NCI-H1092 (cell line): ENCODE measurements at regions not wholly inside any gene's neighbourhood (a gene's known extent, or its start where the extent isn't known, plus 50 kb on each side); places are given as distances from the start of the nearest gene placed in this dataset.
"Not testable (repeated sequence)": the region's sequence is repeated elsewhere in the genome, so short reads cannot be mapped to it uniquely, and the experiment has no call there.

Experiments used
- DNase-seq: peaks from one replicate; lab custom pipeline; 2025; lab: John Stamatoyannopoulos, UW

DNA sequence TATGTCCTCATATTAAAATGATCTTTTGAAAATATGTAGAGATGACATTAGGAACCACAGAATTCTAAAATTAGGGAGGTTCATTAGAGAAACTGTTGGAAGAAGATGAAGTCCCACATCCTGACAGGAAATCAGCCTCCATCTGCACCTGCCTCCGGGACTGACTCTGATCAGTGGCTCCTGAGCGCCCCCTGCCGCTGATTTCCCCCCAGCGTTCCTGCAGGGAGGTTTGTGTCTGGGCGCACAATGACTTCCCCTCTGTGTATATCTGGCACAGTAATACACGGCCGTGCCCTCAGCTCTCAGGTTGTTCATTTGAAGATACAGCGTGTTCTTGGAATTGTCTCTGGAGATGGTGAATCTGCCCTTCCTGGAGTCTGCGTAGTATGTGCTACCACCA lies 883.8 kb downstream of the TMEM121 start:
- DNase-seq: not testable (repeated sequence)

DNA sequence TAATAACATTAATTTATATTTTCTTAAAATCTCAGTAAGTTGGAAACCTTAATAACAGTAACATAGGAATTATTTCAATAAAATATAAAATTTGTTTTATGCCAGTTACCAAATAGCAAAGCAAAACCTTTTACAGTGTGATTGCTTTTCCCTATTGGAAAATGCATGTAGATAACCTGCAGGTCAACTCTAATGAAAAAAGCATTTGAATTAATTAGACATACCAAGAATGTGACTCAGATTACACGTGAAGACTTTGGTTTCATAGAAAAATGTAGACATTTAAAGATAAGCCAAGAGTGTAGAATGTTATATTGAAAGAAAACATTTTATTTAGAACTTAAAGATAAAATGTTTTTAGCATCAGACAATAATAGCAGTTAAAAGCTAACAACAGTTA lies 888.1 kb downstream of the TMEM121 start:
- no peak for DNase-seq

DNA sequence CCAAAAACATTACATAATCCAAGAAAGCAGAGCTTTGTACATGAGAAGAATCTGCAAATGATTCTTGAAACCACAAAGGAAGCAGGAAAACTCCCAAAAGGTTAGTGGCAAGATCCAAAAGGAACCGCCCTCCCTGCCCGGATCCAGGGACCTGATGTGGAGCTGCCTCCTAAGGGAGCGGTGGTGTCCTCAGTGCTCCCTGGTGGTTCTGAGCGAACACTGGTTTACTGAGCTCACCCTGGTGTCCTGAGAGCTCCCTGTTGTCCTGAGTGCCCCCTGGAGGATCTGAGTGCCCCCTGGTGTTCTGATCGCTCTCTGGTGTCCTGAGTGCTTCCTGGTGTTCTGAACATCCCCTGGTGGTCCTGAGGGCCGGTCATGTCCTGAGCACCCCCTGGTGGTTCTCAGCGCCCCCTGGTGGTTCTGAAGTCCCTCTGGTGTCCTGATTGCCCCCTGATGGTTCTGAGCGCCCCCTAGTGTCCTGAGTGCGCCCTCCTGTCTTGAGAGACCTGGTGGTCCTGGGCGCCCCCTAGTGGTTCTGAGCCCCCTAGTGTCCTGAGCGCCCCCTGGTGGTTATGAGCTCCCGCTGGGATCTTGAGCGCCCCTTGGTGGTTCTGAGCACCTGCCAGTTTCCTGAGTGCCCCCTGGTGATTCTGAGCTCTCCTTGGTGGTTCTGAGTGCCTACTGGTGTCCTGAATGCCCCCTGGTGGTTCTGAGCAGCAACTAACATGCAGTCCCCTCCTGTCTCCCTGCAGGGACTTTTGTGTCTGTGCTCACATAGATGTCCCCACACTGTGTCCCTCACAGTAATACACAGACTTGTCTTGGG lies 891.1 kb downstream of the TMEM121 start:
- DNase-seq: no peak

DNA sequence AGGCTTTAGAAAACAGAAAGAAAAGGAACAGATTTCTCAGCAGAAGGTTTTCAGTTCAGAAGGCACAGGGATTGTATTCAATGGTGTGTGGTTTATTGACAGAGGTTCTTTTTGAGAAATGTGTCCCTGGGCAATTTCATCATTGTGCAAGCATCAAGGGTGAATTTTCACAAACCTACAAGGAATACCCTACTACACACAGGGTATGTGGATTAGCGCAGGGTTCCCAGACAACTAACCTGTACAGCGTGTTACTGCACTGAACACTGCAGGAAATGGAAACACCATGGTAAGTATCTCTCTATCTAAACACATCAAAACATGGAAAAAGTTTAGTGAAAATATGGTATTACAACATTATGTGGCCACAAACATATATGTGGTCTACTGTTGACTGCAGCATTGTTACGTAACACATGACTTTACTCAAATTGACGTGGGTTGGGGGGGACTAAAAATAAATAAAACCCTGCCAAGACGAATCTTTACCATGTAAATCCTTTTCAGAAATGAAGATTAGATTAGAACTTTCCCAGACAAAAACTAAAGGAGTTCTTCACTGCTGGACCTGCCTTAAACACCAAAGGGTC lies 893.1 kb downstream of the TMEM121 start:
- DNase-seq: no peak

DNA sequence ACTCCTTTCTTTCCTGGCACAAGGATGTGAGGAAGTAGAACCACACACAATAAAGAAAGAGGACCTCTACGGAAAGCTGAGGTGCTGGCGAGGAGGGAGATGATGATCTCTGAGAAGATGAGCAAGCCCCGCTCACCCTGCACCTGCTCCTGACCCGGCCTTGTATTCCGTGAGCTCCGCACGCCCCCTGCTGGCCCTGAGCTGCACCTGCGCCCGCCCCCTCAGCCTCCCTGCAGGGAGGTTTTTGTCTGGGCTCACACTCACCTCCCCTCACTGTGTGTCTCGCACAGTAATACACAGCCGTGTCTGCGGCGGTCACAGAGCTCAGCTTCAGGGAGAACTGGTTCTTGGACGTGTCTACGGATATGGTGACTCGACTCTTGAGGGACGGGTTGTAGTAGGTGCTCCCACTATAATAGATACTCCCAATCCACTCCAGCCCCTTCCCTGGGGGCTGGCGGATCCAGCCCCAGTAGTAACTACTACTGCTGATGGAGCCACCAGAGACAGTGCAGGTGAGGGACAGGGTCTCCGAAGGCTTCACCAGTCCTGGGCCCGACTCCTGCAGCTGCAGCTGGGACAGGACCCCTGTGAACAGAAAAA lies 895.1 kb downstream of the TMEM121 start:
- DNase-seq: not testable (repeated sequence)

DNA sequence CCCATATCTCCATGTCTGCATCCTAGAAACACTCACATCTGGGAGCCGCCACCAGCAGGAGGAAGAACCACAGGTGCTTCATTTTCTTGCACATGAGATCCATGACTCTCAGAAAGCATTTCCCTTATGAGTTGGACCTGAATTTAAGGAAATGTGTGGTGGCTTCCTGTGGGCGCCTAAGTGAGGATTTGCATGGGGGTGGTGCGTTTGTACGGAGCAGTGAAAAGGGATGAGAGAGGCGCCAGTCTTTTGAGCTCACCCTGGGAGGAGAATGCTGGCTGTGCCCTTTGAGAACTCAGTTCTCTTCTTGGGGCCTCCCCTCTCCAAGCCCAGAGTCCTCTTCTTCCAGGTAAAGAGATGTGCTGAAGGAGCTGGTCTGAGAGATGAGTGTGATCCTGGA lies 895.7 kb downstream of the TMEM121 start:
- DNase-seq: no peak

DNA sequence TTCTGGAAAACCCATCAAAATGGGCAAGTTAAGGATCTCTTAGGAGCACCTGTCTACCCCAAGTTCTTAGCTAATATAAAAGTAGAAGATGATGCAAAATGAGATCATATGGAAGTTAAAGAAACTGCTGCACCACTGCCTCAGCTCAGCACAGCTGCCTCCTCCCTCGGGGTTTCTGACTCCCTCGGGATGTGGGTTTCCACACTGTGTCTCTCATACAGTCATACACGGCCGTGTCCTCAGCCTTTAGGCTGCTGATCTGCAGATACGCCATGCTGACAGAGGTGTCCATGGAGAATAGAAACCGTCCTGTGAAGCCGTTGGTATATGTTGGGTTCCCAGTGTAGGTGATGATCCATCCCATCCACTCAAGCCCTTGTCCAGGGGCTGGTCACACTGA lies 898.8 kb downstream of the TMEM121 start:
- not testable (repeated sequence) for DNase-seq

DNA sequence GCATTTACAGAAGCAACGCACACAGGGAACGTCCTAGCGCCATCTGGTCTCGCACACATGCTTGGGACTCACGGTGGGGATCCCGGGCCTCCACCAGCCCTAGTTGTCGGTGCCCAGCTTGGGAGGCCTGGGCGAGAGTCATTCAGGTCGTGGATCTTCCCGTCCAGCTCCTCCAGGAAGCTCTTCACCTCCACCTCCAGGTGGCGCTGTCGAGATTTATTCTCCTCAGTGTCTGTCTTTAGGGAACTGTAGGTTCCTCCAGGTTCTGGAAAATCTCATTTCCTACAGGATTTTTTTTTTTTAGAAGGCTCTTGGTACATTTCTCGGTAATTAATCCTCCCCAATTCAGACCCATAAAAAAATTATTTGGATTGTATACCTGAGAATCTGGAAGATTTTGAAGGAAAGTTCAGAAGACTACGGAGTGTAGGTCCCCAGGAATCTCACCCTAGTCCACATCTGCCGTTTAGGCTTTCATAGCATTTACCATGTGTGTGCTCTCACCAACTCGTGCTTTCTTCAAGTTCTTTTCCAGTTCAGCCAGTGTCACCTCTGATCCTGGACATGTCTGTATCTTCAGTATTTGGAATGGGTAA lies 910.0 kb downstream of the TMEM121 start:
- DNase-seq: no peak

DNA sequence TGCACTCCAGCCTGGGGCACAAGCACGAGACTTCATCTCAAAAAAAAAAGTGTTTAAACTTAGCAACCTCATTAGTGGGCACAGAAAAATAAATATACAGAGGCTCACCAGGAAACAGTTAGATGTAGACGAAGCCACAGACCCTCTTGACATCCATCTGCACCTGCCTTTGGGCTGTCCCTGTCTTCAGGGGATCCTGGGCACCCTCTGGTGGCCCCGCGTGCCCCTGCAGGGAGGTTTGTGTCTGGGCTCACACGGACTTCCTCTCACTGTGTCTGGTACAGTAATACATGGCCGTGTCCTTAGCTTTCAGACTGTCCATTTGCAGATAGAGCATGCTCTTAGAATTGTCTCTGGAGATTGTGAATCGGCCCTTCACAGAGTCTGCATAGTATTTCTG lies 916.5 kb downstream of the TMEM121 start:
- no peak for DNase-seq

DNA sequence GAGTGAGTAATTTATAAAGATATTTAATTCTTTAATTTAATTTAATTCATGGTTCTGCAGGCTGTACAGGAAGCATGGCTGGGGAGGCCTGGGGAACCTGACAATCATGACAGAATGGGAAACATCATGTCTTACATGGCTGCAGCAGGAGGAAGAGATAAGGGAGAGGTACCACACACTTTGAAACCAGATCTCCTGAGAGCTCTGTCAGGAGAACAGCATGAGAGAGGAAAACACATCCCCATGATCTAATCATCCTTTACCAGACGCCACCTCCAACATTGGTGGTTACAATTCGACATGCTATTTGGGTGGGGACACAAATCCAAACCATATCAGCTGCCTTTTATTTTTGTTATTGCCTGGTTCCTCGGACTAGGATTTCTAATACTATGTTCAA lies 928.6 kb downstream of the TMEM121 start:
- DNase-seq: no peak

DNA sequence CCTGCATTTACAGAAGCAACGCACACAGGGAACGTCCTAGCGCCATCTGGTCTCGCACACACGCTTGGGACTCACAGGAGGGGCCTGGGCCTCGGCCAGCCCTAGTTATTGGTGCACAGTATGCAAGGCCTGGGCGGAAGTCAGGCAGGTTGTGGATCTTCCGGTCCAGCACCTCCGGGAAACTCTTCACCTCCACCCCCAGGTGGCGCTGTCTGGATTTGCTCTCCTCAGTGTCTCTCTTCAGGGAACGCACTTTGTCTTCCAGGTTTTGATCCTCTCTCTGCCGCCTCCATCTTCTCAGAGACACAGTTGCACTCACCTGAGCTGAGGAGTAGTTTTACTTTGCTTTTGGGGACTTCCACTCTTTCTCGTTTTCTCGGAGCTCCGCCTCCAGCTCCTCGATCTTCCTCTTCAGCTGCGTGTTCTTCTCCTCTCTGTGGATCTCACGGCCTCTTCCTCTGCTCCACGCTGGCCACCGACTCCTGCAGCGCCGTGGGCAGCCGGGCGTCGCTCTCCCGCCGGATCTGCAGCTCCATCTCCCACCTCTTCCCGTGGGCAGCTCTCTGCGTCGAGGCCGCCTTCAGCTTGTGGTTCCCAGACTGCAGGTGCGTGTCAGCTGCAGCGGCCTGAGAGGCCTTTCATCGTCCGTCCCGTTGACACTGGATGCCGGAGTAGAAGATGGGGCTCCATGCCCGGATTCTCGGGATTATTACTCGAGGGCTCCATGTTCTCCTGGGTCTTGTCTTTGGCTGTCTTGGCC lies 933.8 kb downstream of the TMEM121 start:
- no peak for DNase-seq

DNA sequence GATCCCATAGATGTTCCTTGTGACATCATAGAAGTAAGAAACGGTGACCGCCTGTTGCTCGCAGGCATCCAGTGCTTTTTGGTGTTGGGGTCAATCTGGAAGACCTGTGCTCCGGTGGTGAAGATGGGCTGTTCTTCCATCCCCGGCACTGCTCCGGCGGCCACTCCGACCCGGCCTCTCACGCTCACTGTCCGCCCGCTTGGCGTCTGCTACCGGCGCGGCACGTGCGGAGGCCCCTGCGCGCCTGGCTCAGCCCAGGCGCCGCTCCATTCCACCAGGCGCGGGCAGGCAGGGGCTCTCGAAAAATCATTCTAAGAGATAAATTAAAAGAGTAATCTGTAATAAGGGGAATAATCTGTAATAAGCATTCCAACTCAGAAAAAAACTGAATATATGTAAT lies 934.5 kb downstream of the TMEM121 start:
- DNase-seq: no peak

DNA sequence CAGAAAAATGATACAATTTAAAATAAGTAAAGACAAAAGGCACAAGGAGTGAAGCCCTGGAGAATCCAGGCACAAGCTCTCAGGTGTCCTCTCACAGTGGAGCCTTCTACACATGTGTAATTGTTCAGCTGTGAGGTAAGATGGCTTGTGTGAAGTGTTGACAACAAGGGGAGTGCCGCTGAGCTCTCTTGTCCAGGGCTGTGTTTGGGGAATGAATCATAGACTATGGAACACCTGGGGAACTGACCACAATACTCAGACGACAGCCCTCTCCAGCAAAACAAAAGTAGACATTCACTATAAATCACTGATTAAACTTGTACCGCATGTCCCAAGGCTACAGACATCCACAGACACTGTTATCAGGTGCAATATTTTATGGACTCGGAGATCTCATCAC lies 940.1 kb downstream of the TMEM121 start:
- DNase-seq: not testable (repeated sequence)

DNA sequence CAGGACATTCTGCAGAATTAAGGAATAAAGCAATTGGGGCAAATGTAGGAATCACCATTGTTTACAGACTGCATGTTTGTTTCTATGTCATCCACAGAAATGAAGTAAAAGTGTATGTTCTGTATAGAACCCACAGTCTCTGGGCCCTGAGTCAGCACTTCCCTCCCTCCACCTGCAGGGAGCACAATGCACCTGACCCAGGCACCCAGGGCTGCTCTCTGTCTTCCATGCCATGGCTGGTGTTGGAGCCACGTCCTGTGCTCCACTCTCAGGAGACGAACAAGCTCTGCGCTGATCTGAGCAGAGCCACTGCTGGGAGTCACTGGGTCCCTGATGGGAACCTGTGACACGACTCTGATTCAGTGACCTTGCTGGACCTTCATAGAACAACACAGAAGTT lies 942.5 kb downstream of the TMEM121 start:
- not testable (repeated sequence) for DNase-seq

DNA sequence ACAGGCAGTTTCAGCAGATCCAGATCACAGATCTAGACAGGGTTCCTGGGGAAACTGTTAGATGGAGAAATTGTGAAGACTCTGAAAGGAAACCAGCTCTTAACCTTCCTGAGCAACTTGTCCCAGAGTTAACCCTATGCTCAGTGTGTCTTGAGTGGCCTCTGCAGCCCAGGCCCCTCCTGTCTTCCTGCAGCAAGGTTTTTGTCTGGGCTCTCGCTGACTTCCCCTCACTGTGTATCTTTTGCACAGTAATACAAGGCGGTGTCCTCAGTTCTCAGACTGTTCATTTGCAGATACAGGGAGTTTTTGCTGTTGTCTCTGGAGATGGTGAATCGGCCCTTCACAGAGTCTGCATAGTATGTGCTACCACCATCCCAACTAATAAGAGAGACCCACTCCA lies 943.6 kb downstream of the TMEM121 start:
- DNase-seq: not testable (repeated sequence)

DNA sequence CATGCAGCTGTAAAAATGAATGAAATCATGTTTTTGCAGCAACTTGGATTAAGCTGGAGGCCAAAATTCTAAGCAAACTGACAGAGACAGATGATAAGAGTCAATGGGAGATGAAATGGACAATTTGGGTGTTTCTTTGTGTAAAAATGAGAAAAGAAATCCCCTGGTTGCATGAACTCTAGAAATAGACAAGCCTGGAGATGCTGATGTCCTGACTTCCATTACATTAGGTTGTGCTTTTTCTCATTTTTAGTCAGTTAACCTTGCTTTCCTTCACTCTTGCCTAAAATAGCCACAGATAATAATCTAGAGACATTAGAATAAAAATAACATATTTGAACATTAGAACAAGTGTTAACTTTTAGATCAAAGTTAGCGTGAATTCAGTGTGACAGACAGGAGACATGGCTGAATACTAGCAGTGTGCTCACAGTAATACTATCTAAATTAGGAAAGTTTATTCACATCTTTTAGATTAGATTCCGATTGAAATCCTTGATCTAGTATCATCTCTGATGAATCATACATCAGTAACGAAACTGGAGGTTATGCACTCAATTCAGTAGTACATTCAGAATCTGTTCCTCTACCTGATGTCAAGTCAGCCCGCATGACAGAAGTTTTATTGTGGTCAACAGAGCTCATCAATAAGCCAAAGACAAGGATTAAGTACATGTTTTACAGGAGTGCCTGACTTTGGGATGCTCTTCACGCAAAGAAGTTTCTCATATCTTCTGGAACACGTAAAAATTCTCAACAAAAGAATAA lies 948.1 kb downstream of the TMEM121 start:
- DNase-seq: not testable (repeated sequence)

DNA sequence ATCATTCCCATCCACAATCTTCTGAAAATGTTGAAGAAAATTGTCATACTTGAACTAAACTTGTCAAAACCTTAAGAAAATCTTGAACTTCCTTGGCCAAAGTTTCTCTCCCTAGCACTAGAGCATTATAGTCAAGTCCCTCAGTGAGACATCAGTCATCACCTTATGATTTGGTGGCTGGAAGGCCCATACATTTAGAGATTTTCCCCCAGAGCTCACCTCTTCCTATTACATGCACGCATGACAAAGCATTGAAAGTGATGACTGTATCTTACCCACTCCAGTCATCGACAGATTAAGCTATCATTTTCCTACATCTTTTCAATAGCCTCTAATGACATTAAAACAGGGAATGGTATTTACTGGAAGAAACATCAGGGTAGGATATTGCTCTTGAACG lies 948.8 kb downstream of the TMEM121 start:
- not testable (repeated sequence) for DNase-seq

DNA sequence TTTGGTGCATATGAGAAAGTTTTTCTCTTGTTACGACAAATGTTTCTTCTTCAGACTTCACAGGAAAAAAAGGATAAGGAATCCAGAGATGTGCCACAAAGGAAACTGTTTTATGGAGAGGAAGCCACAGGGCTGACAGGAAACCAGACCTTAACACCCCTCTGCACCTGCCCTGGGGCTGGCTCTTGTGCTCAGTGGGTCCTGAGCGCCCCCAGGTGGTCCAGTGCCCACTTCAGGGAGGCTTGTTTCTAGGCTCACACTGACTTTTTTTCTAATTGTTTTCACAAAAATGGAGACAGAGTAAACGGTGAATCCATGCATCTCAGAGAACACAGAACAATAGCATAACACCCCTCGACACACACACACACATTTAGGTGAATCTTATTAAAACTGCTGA lies 951.2 kb downstream of the TMEM121 start:
- DNase-seq: not testable (repeated sequence)

DNA sequence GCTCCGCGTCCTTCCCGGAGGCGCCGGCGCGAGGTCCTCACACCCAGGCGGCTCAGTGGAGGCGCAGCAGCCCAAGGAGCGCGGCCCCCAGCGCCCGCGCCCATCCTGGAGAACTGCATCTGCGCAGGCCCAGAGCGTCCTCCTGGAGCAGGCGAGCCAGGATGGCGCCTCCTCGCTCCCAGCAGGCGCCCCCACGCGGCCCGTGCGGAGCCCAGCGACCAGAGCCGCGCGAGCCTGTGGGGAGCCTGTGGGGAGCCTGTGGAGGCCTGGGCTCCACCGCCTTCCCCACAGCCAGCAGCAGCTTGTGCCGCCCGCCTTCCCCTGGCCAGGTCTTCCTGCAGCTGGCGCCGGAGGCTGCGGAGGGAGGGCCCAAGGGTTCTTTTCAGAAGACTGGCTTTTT lies 953.9 kb downstream of the TMEM121 start:
- DNase-seq: not testable (repeated sequence)

DNA sequence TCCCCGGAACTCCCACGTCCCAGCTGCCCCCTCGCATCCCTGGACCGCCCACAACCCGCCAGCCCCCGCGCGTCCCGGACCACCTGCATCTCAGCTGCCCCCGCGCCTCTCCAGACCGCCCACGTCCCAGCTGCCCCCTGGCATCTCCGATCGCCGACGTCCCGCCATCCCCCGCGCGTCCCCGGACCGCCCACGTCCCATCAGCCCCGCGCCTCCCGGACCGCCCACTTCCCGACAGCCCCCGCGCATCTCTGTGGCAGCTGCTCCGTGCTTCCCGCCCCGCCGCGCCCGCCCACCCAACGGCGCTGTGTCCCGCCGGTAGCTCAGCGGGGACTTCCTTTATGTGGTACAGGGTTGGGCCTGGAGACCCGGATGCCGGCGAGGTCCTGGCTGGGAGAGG lies 955.8 kb downstream of the TMEM121 start:
- DNase-seq: not testable (repeated sequence)

DNA sequence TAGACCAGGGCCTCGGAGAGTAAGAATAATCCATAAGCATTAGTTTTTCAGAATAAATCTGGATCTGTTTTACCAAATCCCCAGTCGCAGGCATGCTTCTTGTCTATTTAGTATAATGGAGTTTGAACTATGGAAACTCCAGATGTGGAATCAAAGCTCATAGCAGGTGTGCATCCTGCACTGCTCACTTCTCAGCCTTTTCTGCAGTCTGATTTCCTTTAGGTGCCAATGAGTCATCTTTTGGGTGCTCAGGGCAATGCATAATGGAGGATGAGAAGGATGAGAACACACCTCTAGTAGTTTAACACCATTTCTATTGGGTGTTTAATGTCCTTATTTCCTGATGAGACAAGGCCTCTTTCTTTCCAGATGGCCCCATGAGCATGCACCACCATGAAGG lies 961.2 kb downstream of the TMEM121 start:
- DNase-seq: no peak
